Renal cortical epithelial cell (primary cell): ENCODE measurements at regions not wholly inside any gene's neighbourhood (a gene's known extent, or its start where the extent isn't known, plus 50 kb on each side); places are given as distances from the start of the nearest gene placed in this dataset.

ENCODE experiments used
- DNase-seq: peaks from one replicate; pipeline ENCODE4 v3.0.0-alpha.2; 2011; ENCODE audit warnings: low read depth

DNA sequence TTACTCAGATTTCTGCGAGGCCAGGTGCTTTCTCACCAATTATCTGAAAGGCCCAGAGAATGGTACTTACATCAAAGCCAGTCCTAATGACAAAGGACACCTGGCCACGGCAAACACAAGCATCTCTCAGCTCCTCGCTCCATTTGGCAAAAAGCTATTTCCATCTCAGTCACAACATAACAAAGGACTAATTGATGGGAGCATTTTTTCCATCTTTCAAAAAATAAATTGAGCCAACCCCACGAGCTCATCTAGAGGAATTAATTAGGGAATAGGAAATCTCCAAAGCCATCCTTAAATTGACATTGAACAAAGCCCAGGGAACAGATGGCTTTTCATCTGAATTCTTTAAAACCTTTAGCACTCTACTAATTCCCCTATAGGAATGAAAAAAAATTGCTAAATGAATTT, 236.7 kb downstream of the HAO1 start:
- DNase-seq = no peak

DNA sequence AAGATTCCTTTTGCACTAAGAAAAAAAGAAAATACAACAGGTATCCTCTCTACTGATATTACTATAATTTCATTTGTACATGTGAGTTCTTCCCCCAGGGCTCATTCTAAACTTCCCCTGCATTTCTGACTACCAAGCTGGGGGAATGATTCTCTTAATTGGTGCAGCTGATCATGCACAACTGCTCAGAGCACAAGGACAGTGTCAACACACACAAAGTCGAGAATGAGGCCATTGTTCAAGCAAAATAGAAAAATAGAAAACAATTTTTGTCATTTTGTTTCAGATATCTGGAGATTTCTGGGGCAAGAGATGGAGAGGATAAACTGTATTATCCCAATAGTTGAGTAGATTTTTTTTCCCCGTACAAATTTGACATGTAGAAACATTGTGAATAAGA, 236.3 kb downstream of the HAO1 start:
- DNase-seq = no peak

DNA sequence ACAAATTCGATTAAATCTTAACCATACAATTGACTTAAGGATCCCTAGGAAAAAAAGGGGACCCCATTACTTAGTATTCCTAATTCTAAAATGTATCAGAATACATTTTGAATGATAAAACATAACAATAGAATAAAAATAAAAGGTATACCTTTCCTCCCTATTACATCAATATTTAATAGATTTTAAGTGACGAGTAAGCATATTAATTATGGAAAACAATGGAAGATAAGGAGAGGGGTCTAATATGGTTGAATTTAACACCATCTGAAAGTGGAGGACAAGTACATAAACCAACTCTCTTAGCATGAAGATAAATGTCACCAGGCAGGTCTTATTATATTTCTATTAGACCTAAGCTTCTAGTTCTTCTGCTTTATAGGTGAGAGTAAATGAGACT, 232.1 kb downstream of the HAO1 start:
- no peak for DNase-seq

DNA sequence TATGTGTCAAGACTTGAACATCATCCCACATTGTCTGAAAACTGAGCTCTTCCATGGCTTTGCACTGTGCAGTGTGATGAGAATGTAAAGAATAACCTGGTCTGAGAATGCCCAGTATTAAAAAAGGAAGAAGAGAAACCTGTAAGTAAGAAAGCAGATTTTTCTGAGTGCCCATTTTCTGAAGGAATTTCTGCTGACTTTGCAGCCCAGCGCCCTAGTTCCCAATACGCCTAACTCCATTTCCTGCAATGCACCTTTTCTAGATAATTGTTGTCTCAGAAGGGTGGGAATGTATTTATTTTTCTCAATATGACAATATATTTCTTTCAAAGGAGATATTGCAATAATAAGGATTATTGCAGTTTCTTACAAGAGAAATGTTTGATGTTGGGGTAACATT, 231.5 kb downstream of the HAO1 start:
- no peak for DNase-seq

DNA sequence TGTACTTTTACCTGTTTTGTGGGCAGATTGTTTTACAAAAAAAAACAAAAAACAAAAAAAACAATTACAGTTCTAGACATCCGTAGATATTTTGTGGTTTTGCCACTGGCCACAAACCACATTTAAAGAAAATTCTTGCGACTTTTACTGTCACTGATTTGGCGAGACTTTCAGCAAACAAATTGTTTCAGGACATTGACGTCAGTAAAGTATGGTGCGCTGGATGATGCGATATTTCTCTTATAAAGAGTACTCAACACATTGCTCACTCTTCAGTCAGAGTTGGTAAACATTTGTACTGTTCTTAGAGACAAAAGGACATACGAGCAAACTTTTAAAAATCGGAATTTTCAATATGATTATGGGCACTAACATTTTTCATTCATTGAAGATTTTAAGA, 229.8 kb downstream of the HAO1 start:
- no peak for DNase-seq

DNA sequence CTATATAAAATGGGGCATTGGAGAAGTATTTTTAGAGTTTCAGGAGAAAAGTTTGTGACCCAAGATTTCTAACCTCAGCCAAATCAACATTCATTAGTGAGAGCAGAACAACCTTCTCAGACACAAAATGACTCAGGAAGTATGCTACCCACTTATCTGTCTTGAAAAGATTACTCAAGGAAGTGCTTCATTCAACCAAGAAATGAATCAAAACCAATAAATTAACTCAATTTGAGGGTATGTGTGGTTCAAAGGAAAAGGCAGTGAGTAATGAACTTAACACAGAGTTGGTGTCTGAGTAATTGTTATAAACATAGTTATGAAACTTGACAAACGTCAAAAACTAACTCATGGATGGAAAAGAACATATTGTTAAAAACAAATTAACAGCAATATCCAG, 227.6 kb downstream of the HAO1 start:
- no peak for DNase-seq

DNA sequence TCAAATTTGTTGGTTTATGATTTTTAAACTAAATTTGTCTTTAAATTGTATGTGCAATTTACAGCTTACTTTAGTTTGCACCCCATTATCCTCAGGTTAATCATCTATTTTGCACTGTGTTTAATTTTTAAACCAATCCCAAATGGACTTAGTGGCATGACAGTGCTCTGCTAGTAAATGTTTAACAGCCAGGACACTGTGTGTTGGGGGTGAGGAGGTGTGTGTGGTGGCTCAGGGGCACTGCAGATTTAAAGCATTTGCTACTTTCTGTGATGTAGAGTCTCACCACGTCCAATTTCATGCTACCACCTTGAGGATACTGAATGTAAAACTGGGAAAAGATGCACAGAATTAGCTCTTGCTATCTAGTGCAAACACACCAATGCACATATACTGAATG, 225.7 kb downstream of the HAO1 start:
- peak; percentile 93 for DNase-seq

DNA sequence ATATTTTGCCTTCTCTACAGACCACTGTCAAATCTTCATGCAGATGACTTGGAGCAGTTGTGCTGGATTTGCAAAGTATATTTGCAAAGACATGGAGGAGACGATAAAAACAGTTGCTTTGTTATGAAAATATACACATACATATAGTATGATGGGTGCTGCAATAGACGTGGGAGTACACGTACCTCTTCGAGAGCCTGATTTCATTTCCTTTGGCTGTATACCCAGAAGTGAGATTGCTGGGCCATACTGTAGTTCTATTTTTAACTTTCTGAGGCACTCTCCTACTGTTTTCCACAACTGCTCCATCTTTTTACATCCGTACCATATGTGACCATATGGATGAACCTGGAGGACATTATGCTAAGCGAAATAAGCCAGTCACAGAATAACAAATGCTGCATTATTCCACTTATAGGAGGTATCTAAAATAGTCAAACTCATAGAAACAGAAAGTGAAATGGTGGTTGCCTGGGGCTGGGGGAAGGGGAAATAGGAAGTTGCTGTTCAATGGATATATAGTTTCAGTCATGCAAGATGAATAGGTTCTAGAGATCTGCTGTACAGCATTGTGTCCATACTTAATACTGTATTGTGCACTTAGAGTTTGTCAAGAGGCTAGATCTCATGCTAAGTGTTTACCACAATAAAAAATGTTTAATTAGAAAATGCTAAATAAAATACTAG, 223.8 kb downstream of the HAO1 start:
- DNase-seq = no peak

DNA sequence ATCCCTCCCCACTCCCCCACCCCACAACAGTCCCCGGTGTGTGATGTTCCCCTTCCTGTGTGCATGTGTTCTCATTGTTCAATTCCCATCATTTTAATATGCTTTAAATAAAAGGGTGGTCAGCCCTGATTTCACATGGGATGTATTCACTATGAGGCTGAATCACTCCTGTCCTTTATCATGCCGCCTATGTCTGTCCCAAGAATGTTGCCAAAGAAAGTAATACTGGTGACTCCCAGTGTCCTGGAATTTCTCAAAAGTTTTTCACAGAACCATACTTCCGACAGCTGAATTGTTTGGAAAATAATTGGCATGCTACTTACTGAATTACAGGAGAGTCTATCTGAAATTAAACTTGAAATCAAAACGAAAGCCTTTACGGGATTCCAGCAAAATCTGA, 217.7 kb downstream of the HAO1 start:
- DNase-seq = no peak

DNA sequence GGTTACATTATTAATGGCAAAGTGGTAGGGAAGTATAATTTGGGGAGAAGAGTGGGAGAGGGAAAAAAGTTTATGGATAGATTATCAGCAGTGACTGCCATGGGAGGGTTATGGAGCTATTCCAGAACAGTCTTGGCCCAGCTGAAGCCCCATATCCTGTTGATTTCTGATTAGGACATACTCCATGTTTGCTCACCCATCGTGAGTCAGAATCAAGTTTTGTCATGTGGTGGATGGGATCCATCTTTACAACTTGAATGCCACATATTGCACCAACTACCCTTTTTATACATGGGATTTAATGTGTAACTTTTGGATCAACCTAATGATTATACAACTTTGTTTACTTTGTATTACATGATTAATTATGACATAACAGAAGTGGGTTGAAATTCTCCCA, 217.0 kb downstream of the HAO1 start:
- DNase-seq = peak; percentile 18

DNA sequence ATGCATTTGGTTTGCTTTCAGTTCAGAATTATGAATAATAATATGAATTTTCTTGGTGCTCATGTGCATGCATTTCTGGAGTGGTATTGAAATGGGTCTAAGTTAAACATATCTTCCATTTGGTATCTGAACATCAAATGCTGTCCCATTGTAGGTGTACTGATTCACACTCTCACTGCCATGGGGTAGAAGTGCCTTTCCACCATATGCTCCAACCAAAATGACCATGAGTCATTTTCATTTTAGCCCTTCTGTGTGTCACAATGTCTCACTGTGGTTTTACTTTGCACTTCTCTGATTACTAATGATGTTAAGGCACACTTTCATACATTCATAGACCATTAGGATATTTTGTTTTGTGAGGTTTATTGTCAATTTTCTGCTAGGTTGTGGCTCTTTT, 211.9 kb downstream of the HAO1 start:
- DNase-seq = peak; percentile 77

DNA sequence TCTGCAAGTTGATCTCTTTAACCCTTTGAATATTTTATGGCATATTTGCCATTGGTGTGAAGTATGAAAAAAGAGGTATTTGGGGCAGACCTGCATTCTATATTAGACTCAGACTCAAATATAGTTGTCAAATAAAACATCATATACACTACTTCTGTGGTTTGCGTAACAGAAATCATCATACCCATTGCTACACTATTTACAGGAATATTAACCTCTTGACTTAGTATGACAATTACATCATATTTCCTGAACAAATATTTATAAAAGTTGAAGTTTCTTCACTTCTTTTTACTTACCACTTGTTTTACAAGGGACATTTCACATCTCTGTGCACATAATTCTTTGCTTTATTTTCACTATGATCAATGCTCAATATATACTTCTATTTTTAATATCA, 206.0 kb downstream of the HAO1 start:
- DNase-seq = no peak

DNA sequence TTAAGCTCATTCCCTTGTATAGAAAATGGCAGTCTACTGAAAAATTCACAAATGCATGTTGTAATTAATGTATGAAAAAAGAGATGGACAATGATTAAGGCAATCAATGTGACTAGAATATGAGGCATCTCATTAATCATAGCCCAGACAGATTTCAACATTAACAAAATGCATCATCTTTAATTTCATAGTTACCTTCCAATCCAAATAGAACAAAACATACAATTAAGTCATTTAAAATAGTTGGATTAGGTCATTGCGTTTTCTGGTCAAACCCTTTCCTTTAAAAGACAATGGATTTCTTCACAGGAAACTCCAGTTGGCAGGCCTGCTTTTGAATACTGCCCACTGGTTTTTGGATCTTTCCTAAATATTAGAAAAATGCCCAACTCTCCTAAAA, 203.9 kb downstream of the HAO1 start:
- no peak for DNase-seq

DNA sequence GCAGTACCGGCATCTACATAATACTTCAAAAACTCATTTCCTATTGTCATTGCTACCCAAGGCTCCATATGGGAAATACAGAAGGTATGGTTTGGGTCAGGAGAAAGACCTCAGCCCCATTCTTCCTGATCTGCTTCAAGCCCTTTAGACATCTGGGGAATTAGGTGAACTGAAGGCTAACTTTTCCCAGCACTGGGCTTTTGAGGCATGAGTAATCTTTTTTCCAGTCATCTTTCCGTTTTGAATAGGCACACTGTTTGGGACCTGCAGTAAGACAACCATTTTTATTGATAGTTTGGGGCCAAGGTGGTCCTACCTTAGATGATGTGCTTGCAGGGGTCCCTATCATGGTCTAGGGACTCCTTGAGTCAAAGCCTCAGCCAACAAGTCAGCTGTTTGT, 198.4 kb downstream of the HAO1 start:
- DNase-seq = no peak

DNA sequence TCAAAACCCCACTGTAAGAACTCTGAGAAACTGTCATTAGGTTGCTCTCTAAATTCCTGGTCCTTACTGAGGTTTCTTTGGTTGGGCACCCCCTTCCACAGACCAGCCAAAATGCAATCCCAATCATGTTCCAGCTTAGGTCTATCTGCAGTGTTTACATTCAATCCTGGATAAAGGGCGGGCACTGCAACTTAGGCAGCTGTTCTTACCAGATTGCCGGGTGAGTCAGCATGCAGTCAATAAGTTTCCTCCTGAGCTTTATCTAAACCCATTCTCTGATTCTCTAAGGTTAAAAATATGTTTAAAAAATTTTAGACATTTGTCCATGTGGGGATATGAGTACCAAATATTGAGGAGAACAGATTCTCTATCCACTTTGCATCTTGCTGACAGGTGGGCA, 197.8 kb downstream of the HAO1 start:
- peak; percentile 2 for DNase-seq

DNA sequence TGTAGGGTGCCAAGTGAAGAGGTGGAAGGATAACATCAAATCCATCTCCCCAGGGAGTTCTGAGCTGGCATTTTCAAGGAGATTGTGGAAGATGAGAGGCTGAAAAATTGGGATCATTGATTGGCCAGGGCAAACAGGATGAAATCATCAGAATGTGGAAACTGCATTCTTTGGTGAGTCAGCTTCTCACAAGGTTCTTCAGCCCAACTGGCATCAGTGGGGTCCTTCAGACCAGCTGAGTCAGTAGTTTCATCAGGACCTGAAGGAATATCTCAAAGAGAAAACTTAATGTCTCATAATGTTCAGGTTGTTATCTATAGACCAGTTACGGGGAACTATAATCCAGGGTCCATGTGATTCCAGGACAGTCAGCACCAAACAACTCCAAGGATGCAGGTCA, 195.8 kb downstream of the HAO1 start:
- DNase-seq = peak; percentile 61

DNA sequence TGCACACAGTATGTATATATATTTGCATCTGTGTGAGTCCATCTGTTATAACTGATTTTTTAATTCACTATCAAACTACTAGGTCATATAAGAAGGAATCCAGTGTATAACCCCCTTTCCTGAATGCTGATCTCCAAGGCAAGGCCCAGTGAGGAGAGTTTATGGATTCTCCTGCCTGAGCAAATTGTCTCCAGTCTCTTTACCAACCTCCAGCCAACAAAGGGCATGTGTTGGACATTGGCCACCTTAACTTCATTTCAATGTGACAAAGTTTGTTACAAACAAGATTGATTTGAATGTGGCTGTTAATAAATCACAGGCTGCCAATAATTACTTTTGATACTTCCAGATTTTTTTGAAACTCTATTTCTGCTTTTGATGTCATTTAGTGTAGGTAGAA, 191.6 kb downstream of the HAO1 start:
- no peak for DNase-seq

DNA sequence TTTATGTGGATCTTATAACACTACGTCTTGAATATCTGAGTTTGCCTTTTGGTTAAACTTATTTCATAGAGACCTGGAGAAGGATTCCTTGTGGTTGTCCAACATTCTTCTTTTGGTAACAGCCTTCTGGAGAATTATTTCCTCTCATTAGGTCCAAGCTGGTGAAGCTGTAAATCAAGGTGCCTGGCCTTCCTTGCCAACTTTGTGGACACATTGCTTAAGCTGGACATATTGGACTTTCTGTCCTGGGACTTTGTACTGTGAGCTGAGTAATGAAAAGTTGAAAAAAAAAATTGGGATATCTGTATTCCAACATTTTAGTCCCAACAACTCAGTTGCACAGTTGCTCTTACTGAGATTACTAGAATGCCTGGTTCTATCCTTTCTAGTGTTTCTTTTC, 186.2 kb downstream of the HAO1 start:
- DNase-seq = peak; percentile 48

DNA sequence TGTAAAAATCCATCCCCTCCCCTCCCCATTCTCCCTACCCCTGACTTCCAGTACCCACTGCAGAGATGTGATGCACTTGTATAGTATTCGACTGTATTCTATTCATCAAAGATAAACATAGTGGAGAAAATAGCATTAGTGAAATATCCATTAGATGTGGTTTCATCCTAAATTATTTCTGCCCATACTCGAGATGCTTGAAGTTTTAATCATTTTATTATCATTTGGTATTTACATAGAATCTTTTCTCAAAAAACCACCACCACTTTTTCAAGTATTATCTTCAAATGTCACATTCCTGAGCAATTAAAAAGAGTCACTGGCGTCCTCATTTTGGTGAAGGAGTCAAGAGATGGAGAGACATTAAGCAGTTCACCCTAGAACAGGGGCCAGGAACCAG, 181.9 kb downstream of the HAO1 start:
- DNase-seq = no peak

DNA sequence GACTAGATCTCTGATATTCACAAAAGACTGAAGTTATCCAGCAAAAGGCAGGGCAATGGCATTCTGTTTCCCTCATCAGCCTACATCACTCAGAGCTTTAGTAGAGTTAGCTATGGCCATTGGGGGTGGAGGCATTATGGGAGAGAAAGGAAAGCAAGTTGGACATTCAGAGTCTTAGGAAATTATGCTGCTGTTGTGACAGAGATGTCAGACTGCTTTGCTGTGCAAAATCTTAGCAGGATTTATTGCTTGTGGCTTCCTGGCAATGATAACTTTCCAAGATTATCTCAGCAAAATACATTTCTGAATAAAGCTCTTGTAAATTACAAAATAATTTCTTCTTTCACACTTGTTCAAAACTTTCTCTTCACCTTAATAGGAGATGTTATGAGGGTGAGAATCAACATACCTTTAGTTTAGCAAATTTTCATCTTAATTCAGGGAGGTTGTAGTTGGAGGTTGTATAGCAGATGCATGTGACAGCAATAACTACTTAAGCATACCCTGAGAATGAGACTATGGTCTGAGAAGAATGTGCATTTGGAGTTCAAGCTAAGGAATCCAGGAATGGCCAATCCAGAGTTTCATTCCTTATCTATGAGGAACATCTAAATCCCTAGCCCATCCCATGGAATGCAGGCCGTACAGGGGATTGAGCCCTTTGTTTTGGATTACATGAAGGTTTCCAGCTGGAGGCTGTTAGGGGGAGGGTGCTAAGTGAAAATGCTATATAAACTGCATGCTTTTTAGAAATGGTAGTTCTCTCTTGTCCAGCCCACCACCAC, 179.8 kb downstream of the HAO1 start:
- DNase-seq = no peak

DNA sequence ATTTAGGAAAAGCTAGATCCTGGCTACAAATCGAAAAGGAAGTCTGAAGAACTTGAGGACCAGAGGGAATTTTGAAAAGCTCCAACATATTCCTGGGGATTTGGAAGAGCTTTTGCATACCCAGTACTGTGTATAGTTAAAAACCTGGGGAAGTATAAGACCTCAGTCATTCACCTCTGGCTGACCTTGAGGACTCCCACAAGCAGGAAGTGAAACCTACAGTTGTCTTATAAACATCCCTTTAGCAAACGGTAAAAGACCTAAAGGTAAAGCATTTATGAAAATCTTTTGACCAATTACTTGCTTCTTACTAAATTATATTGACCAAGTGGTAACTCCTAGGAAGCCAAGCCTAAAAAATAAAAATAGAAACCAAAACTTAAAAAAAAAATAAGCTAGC, 175.0 kb downstream of the HAO1 start:
- DNase-seq = no peak

DNA sequence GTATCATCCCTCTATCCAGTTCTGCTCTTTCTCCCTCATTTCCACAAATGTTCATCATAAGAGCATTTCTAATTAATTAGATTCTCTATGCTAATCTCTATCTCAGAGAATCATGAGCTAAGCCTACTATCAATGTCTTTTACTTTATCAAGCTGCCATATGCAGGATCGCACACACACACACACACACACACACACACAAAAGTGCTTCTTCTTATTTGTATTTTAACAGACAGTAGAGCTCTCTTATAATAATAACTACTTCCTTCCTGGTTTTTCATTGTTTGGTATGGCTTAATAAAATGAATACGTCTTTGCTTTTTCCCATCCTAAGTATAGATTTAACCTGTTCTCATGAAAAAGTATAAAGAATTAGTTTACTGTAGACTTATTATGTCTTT, 170.2 kb downstream of the HAO1 start:
- no peak for DNase-seq

DNA sequence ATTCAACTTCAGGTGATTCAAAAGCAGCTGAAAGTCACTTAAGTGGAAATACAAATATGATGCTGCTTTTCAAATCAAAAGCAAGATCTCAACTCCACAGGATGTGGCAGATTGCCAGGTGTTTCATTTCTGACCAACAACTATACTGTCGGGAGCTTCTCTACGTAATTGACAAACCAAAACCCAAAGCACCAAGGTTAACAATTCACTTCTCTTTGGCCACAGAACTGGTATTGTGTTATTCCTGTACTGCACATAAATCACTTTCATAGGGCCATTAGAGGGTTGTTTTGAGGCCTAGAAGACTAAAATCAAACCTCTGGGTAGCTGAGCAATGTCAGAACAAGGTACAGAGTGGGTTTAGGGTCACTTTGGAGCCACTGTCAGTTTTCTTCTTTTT, 169.7 kb downstream of the HAO1 start:
- DNase-seq = peak; percentile 87

DNA sequence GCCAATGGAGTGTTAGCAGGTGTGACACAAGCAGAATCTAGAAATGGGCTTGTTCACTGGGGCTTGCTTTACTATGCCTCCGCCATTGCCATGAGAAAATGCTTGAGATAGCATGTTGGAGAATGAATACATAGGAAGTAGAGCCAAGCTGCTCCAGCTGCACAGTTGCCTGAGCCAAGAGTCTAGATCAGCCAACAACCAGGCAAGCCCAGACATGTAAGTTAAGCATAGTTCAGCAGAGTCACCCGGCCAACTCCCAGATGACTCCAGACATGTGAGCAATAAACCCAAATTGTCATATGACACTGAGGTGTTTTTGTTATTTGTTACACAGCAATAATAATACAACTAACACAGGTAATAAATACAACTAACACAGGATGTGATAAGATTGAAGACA, 167.9 kb downstream of the HAO1 start:
- DNase-seq = no peak
